DOHH2 (cell line): ENCODE measurements at regions not wholly inside any gene's neighbourhood (a gene's known extent, or its start where the extent isn't known, plus 50 kb on each side); places are given as distances from the start of the nearest gene placed in this dataset.

Experiments used
- H3F3A ChIP-seq: fragments of 200-600 bp; sonication (generic), shearing (Covaris generic); 2 replicates; pipeline ENCODE4 v1.6.0; 2016; ENCODE audit warnings: antibody characterized with exemption, mild to moderate bottlenecking; ENCODE audit not compliant: control insufficient read depth, insufficient read depth
- H3K27ac ChIP-seq: fragments of 200-600 bp; sonication (generic); 2 replicates; pipeline ENCODE4 v1.5.1; 2014; ENCODE audit warnings: low read depth, mild to moderate bottlenecking, low read length, moderate library complexity
- H3K27me3 ChIP-seq: fragments of 200-600 bp; sonication (generic); 2 replicates; pipeline ENCODE4 v1.6.1; 2014; ENCODE audit warnings: mild to moderate bottlenecking, low read length, mixed read lengths; ENCODE audit not compliant: control insufficient read depth
- H3K36me3 ChIP-seq: fragments of 200-600 bp; sonication (generic); 2 replicates; pipeline ENCODE4 v1.6.1; 2014; ENCODE audit warnings: mild to moderate bottlenecking, low read length, moderate library complexity, mixed read lengths; ENCODE audit not compliant: control insufficient read depth
- H3K4me1 ChIP-seq: fragments of 200-600 bp; sonication (generic); 2 replicates; pipeline ENCODE4 v1.6.1; 2014; ENCODE audit warnings: mild to moderate bottlenecking, low read length, mixed read lengths; ENCODE audit not compliant: control insufficient read depth
- H3K4me2 ChIP-seq: fragments of 200-600 bp; sonication (generic); 2 replicates; pipeline ENCODE4 v1.6.0; 2014; ENCODE audit warnings: mild to moderate bottlenecking, low read length, moderate library complexity
- H3K4me3 ChIP-seq: fragments of 200-600 bp; sonication (generic); 2 replicates; pipeline ENCODE4 v1.5.1; 2014; ENCODE audit warnings: mild to moderate bottlenecking, low read length, mixed read lengths
- H3K79me2 ChIP-seq: fragments of 200-600 bp; sonication (generic); 2 replicates; pipeline ENCODE4 v1.6.1; 2014; ENCODE audit warnings: mild to moderate bottlenecking, low read length, mixed read lengths; ENCODE audit not compliant: control insufficient read depth
- H3K9me2 ChIP-seq: fragments of 200-600 bp; sonication (generic); replicated peaks from 2 replicates; pipeline ENCODE4 v1.6.1; 2014; ENCODE audit warnings: mild to moderate bottlenecking, low read length, mixed read lengths; ENCODE audit not compliant: control insufficient read depth
- H3K9me3 ChIP-seq: fragments of 200-600 bp; sonication (generic); 2 replicates; pipeline ENCODE4 v1.6.1; 2014; ENCODE audit warnings: antibody characterized with exemption, low read length, mixed read lengths; ENCODE audit not compliant: control insufficient read depth, insufficient read depth
- H4K20me1 ChIP-seq: fragments of 200-600 bp; sonication (generic); 2 replicates; pipeline ENCODE4 v1.6.0; 2014; ENCODE audit warnings: low read depth, mild to moderate bottlenecking, antibody characterized with exemption, low read length, moderate library complexity; ENCODE audit not compliant: control insufficient read depth, insufficient read depth
- CTCF ChIP-seq: fragments of 200-600 bp; sonication (generic); IDR thresholded peaks from one replicate; pipeline ENCODE4 v1.5.1; 2014; ENCODE audit warnings: antibody characterized with exemption, mild to moderate bottlenecking, low read depth, low read length; ENCODE audit not compliant: poor library complexity, severe bottlenecking
- EZH2phosphoT487 ChIP-seq: fragments of 200-600 bp; sonication (generic); IDR thresholded peaks from 2 replicates; pipeline ENCODE4 v1.6.1; 2017; ENCODE audit warnings: borderline replicate concordance, mild to moderate bottlenecking, antibody characterized with exemption, low read length, moderate library complexity, mixed read lengths

DNA sequence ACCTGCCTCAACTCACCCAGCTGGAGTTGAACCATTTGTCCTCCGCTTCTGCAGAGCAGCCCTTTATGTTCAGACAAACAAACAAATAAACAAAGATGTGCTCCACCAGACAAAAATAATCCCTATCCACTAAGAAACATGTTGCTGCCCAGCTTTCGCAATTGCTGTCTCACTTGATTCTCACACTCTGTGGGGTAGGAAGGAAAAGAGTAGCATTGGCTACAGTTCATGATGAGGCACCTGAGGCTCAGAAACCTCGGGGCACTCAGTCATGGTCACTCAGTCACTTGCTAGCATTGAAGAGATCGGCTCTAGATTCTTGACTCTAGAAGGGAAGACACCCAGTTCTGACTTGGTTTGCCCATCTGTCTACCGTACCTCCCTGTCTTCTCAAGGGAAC is 88.0 kb upstream of the ZMIZ1 start:
- H3K4me3 ChIP-seq, result no peak overlapping the region
- H3F3A ChIP-seq, result no peaks in the 10 kb centered on the region
- no peak overlapping the region for H3K4me2 ChIP-seq
- H3K4me1 ChIP-seq, result peaks cover 8% of the 10 kb centered on the region
- H3K27me3 ChIP-seq, result peaks cover 85% of the 10 kb centered on the region
- H3K9me2 ChIP-seq, result no peaks in the 10 kb centered on the region
- H4K20me1 ChIP-seq, result 0 out of 2 replicates have a peak, but pooled peaks cover 6% of the 10 kb centered on the region
- no peaks in the 10 kb centered on the region for H3K36me3 ChIP-seq
- no peak for TF ChIP-seq CTCF
- no peak for TF ChIP-seq EZH2phosphoT487
- H3K9me3 ChIP-seq, result no peaks in the 10 kb centered on the region
- H3K27ac ChIP-seq, result no peak overlapping the region
- H3K79me2 ChIP-seq, result no peaks in the 10 kb centered on the region

DNA sequence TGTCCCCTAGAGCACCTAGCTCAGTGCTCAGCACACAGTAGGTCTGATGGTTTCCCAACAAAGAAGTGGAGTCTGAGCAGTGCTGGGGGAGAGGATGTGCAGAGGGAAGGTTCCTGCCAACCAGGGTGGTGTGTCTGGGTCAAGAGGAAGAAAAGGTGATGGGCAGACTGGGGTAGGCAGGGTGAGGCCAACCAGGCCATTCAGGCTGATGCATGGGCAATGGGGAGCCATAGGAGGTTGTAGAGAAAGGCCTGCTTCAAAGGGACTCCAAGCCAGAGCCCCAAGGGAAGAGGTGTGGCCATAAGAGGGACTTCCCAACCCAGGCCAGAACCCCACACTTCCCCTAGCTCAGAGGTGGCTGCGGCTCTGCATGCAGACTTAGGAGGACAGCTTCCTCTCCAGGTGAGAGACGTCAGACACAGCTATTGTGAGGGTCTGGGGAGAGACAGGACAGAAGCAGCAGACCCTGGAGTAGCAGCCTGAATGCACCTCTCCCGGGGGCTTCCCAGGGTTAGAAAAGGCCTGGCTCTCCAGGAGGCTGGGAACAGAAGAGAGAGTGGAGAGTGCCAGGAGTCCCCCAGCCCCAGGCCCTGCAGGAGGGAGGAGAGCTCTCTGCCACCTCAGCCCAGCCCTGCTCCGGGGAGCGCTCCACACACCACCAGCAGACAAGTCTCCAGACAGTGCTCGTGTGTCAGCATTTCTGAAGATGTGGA is 87.4 kb upstream of the ZMIZ1 start:
- Histone ChIP-seq H3K4me3 (no peak overlapping the region), H3K4me2 (no peak overlapping the region), H3K4me1 (peaks cover 8% of the 10 kb centered on the region), H3K9me2 (no peaks in the 10 kb centered on the region), H3K27me3 (peaks cover 88% of the 10 kb centered on the region), H3K27ac (no peak overlapping the region), H3F3A (no peaks in the 10 kb centered on the region), H3K36me3 (no peaks in the 10 kb centered on the region), H3K9me3 (no peaks in the 10 kb centered on the region), H4K20me1 (0 out of 2 replicates have a peak, but pooled peaks cover 6% of the 10 kb centered on the region), H3K79me2 (no peaks in the 10 kb centered on the region)
- TF ChIP-seq EZH2phosphoT487 (no peak), CTCF (no peak)

- 0 out of 2 replicates have a peak, but pooled peaks cover 6% of the 10 kb centered on the region for H4K20me1 ChIP-seq
- H3F3A ChIP-seq, result no peaks in the 10 kb centered on the region
- H3K4me2 ChIP-seq, result no peak overlapping the region
- H3K27me3 ChIP-seq, result peaks cover 88% of the 10 kb centered on the region
- H3K9me3 ChIP-seq, result no peaks in the 10 kb centered on the region
- H3K4me1 ChIP-seq, result peaks cover 8% of the 10 kb centered on the region
- no peaks in the 10 kb centered on the region for H3K79me2 ChIP-seq
- no peaks in the 10 kb centered on the region for H3K9me2 ChIP-seq
- H3K36me3 ChIP-seq, result no peaks in the 10 kb centered on the region
- H3K4me3 ChIP-seq, result no peak overlapping the region
- TF ChIP-seq EZH2phosphoT487 (no peak), CTCF (no peak)
- no peak overlapping the region for H3K27ac ChIP-seq
These were observed 86.8 kb upstream of the ZMIZ1 start for GRCh38 chr10:78981970-78982281.
